Activated naive CD4-positive, alpha-beta T cell treated with anti-CD3 and anti-CD28 coated beads, Interleukin-2, amount 10 ng/mL, durations not matched to agents 7 days and 5 days (primary cell): ENCODE measurements at regions not wholly inside any gene's neighbourhood (a gene's known extent, or its start where the extent isn't known, plus 50 kb on each side); places are given as distances from the start of the nearest gene placed in this dataset.
"Not testable (repeated sequence)": the region's sequence is repeated elsewhere in the genome, so short reads cannot be mapped to it uniquely, and the experiment has no call there.

Experiments used
- CTCF ChIA-PET: fragments of 350-600 bp; sonication (Branson Sonifier 250); formaldehyde crosslinking; loops from one replicate; lab custom pipeline; 2021; ENCODE audit warnings: antibody characterized with exemption; lab: Charles Lee
- DNase-seq: peaks from one replicate; pipeline ENCODE4 v3.0.0-alpha.2; 2020
- H3K27ac Mint-ChIP-seq: one replicate; pipeline ENCODE4 v1.8.0; 2021; ENCODE audit warnings: mild to moderate bottlenecking, moderate library complexity, mixed read lengths
- H3K27me3 Mint-ChIP-seq: one replicate; pipeline ENCODE4 v1.8.0; 2021; ENCODE audit warnings: mild to moderate bottlenecking, mixed read lengths
- H3K36me3 Mint-ChIP-seq: one replicate; pipeline ENCODE4 v1.8.0; 2021; ENCODE audit warnings: mixed read lengths
- H3K4me1 Mint-ChIP-seq: one replicate; pipeline ENCODE4 v1.8.0; 2021; ENCODE audit warnings: mixed read lengths
- H3K4me3 Mint-ChIP-seq: one replicate; pipeline ENCODE4 v1.8.0; 2021; ENCODE audit warnings: mild to moderate bottlenecking, moderate library complexity, mixed read lengths
- H3K9me3 Mint-ChIP-seq: one replicate; pipeline ENCODE4 v1.8.0; 2021; ENCODE audit warnings: mixed read lengths

GRCh38 chr7:73154586-73155038 is 68.8 kb upstream of the SPDYE9 start:
- CTCF ChIA-PET, H3K36me3 Mint-ChIP-seq, H3K27me3 Mint-ChIP-seq, H3K9me3 Mint-ChIP-seq, H3K27ac Mint-ChIP-seq, H3K4me1 Mint-ChIP-seq: not testable (repeated sequence)
- DNase-seq = peak; percentile 88
- H3K4me3 Mint-ChIP-seq = peak overlapping the region; percentile 69

GRCh38 chr7:73153921-73154585 is 68.2 kb upstream of the SPDYE9 start:
- CTCF ChIA-PET, H3K27me3 Mint-ChIP-seq, H3K4me3 Mint-ChIP-seq, H3K27ac Mint-ChIP-seq, H3K9me3 Mint-ChIP-seq, H3K4me1 Mint-ChIP-seq, H3K36me3 Mint-ChIP-seq: not testable (repeated sequence)
- DNase-seq = peak; percentile 21

- H3K27me3 Mint-ChIP-seq, CTCF ChIA-PET, H3K4me1 Mint-ChIP-seq, H3K36me3 Mint-ChIP-seq, H3K27ac Mint-ChIP-seq, H3K9me3 Mint-ChIP-seq, DNase-seq, H3K4me3 Mint-ChIP-seq: not testable (repeated sequence)
Observed at GRCh38 chr7:73148570-73148969, 62.7 kb upstream of the SPDYE9 start.

GRCh38 chr7:73147681-73148080 is 61.8 kb upstream of the SPDYE9 start:
- H3K27ac Mint-ChIP-seq, H3K4me1 Mint-ChIP-seq, H3K4me3 Mint-ChIP-seq, DNase-seq, H3K9me3 Mint-ChIP-seq, H3K36me3 Mint-ChIP-seq, H3K27me3 Mint-ChIP-seq, CTCF ChIA-PET: not testable (repeated sequence)

GRCh38 chr7:73143993-73144392 is 58.2 kb upstream of the SPDYE9 start:
- H3K27ac Mint-ChIP-seq, H3K36me3 Mint-ChIP-seq, DNase-seq, H3K4me3 Mint-ChIP-seq, H3K4me1 Mint-ChIP-seq, H3K27me3 Mint-ChIP-seq, H3K9me3 Mint-ChIP-seq, CTCF ChIA-PET: not testable (repeated sequence)

- CTCF ChIA-PET, H3K27me3 Mint-ChIP-seq, H3K36me3 Mint-ChIP-seq, H3K4me1 Mint-ChIP-seq, H3K4me3 Mint-ChIP-seq, H3K9me3 Mint-ChIP-seq, DNase-seq, H3K27ac Mint-ChIP-seq: not testable (repeated sequence)
Observed at GRCh38 chr7:73137922-73138321, 52.1 kb upstream of the SPDYE9 start.
